ENCODE measurements at regions not wholly inside any gene's neighbourhood (a gene's known extent, or its start where the extent isn't known, plus 50 kb on each side); places are given as distances from the start of the nearest gene placed in this dataset.

DNA sequence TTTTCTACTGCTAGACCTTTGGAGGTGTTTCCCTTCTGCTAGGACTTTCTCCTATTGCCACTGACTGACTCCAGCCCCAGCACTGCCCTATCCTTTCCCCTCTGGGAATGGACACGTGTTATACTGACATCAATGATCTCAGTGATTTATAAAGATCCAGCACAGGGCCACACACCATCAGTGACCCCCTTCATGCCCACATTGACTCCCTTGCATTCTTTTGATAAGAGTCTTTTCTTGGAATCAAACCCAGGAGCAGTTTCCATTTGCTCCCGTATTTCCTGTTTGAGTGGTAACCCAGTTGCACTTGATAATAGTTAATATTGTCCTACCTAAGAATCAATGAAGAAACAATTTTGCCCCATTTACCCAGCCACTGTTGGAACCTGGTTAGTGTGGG is 501.0 kb upstream of the USP24 start:
- no peak overlapping the region for H3K4me3 Mint-ChIP-seq (ENCODE audit: unreplicated experiment)
- H3K27ac Mint-ChIP-seq (ENCODE audit: unreplicated experiment): no peak overlapping the region
- H3K27me3 Mint-ChIP-seq (ENCODE audit: low read depth): no peaks in the 10 kb centered on the region
- TF ChIP-seq, protein P1, sequence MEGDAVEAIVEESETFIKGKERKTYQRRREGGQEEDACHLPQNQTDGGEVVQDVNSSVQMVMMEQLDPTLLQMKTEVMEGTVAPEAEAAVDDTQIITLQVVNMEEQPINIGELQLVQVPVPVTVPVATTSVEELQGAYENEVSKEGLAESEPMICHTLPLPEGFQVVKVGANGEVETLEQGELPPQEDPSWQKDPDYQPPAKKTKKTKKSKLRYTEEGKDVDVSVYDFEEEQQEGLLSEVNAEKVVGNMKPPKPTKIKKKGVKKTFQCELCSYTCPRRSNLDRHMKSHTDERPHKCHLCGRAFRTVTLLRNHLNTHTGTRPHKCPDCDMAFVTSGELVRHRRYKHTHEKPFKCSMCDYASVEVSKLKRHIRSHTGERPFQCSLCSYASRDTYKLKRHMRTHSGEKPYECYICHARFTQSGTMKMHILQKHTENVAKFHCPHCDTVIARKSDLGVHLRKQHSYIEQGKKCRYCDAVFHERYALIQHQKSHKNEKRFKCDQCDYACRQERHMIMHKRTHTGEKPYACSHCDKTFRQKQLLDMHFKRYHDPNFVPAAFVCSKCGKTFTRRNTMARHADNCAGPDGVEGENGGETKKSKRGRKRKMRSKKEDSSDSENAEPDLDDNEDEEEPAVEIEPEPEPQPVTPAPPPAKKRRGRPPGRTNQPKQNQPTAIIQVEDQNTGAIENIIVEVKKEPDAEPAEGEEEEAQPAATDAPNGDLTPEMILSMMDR (IDR thresholded peaks at IDR 0.05): no peak
- no peaks in the 10 kb centered on the region for H3K36me3 Mint-ChIP-seq (ENCODE audit: low read depth)
- H3K4me1 Mint-ChIP-seq (ENCODE audit: low read depth): peaks cover 49% of the 10 kb centered on the region
- no peaks in the 10 kb centered on the region for H3K9me3 Mint-ChIP-seq (ENCODE audit: low read depth)
- DNase-seq (ENCODE audit: low spot score): no peak

DNA sequence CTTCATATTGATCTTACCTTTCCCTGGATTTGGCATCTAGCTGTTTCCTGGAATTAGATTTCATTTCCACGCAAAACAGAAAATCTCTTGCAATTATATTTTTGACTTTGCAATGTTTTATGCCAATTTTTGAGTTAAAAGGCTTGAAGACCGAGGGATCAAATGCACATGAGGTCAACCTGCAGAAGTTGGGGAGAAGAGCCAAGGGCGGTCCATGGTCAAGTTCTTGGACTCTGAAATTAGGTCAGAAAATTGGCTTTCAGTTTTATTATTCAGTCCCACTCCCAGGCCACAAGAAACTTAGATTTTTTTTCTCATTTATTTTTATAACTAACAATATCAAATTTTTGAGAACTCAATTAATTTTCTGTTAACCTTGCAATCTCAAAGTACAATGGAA is 499.1 kb upstream of the USP24 start:
- Mint-ChIP-seq H3K27ac (ENCODE audit: unreplicated experiment) (no peak overlapping the region), H3K4me3 (ENCODE audit: unreplicated experiment) (no peak overlapping the region), H3K36me3 (ENCODE audit: low read depth) (no peaks in the 10 kb centered on the region), H3K27me3 (ENCODE audit: low read depth) (no peaks in the 10 kb centered on the region), H3K9me3 (ENCODE audit: low read depth) (no peaks in the 10 kb centered on the region), H3K4me1 (ENCODE audit: low read depth) (peaks cover 34% of the 10 kb centered on the region)
- DNase-seq (ENCODE audit: low spot score): no peak
- TF ChIP-seq, protein P1 (IDR thresholded peaks at IDR 0.05): no peak

DNA sequence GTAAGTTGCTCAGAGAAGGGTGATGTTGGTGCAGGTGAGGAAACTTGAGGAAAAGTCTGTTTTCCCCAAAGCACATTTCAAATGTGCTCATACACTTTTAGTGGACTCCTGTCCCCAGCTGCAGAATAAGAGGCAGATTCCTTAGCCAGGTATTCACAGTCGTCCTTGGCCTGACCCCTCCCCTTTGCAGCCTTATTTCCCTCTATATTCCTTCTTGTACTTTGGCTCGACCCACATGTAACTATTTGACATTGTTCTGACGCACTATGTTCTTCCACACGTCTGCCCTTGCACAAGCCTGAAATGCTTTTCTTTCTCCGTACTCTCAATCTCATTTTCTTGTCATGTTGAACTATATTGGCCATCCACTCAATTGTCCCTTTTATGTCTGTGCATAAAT is 498.4 kb upstream of the USP24 start:
- DNase-seq (ENCODE audit: low spot score): no peak
- Mint-ChIP-seq H3K9me3 (ENCODE audit: low read depth) (no peaks in the 10 kb centered on the region), H3K27ac (ENCODE audit: unreplicated experiment) (no peak overlapping the region), H3K36me3 (ENCODE audit: low read depth) (no peaks in the 10 kb centered on the region), H3K27me3 (ENCODE audit: low read depth) (no peaks in the 10 kb centered on the region), H3K4me3 (ENCODE audit: unreplicated experiment) (no peak overlapping the region), H3K4me1 (ENCODE audit: low read depth) (peaks cover 27% of the 10 kb centered on the region)
- TF ChIP-seq, protein P1 (IDR thresholded peaks at IDR 0.05): no peak

DNA sequence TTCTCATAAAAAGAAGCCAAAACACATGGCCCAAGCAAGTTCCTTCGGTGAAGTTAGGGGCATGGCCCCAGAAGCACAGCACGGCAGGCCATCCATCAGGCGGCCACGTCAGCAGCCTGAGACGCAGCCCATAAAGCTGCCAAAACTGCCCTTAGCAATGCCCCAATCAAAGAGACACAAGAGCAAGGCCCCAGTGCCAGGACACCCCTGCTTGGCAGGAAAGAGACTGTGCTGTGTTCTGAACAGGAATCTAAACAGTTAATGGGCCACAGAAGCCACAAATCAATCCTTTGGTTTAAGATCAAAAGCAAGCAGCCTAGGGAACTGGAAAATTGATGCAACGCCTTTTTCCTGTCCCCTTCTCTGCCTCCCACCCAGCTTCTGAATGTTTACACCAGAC is 497.0 kb upstream of the USP24 start:
- no peak for DNase-seq (ENCODE audit: low spot score)
- Mint-ChIP-seq H3K4me1 (ENCODE audit: low read depth) (peaks cover 13% of the 10 kb centered on the region), H3K27ac (ENCODE audit: unreplicated experiment) (no peak overlapping the region), H3K9me3 (ENCODE audit: low read depth) (no peaks in the 10 kb centered on the region), H3K27me3 (ENCODE audit: low read depth) (no peaks in the 10 kb centered on the region), H3K36me3 (ENCODE audit: low read depth) (no peaks in the 10 kb centered on the region), H3K4me3 (ENCODE audit: unreplicated experiment) (no peak overlapping the region)
- TF ChIP-seq, protein P1 (IDR thresholded peaks at IDR 0.05): no peak

DNA sequence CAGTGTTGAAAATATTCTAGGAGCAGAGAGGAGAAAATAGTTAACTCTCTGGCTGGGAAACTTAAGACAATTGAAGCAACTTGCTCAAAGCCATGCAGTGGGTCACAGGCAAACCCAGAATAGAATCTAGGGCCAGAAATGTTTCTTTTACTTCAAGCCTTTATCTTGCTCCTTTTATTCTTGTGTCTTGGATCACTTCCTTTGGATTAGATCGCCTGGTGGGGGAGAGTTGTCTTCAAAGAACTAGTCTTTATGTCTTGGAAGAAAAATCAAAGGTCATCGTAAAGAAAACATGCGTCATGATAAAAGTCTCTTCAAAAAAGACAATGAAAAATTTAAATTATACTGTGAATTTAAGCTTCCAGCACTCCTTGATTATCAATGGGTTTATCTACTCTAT is 493.6 kb upstream of the USP24 start:
- Mint-ChIP-seq H3K27me3 (ENCODE audit: low read depth) (no peaks in the 10 kb centered on the region), H3K36me3 (ENCODE audit: low read depth) (no peaks in the 10 kb centered on the region), H3K27ac (ENCODE audit: unreplicated experiment) (no peak overlapping the region), H3K4me1 (ENCODE audit: low read depth) (peaks cover 6% of the 10 kb centered on the region), H3K9me3 (ENCODE audit: low read depth) (no peaks in the 10 kb centered on the region), H3K4me3 (ENCODE audit: unreplicated experiment) (no peak overlapping the region)
- TF ChIP-seq, protein P1 (IDR thresholded peaks at IDR 0.05): no peak
- DNase-seq (ENCODE audit: low spot score): no peak

All from chondrocyte (in vitro differentiated cells).